ENCODE measurements at regions not wholly inside any gene's neighbourhood (a gene's known extent, or its start where the extent isn't known, plus 50 kb on each side); places are given as distances from the start of the nearest gene placed in this dataset.

DNA sequence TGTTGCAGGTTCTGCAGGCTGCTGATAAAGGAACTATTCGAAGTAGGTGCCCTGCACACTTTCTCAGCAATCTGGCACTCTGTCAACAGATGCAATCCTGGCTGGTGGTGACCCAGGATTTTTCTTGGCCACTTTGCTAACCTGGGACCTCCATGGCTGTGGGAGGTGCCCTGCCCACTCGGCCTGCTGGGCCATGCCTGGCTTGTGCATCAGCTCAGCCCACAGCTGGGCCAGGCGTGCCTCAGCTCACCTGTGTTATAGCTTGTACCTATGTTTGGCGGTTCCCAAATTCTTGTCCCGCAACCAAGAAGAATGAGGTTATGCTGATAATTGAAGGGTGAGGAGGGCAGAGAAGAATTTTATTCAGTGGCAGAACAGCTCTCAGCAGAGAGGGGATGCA, 141.7 kb downstream of the NPY start:
- TF ChIP-seq, protein P1, sequence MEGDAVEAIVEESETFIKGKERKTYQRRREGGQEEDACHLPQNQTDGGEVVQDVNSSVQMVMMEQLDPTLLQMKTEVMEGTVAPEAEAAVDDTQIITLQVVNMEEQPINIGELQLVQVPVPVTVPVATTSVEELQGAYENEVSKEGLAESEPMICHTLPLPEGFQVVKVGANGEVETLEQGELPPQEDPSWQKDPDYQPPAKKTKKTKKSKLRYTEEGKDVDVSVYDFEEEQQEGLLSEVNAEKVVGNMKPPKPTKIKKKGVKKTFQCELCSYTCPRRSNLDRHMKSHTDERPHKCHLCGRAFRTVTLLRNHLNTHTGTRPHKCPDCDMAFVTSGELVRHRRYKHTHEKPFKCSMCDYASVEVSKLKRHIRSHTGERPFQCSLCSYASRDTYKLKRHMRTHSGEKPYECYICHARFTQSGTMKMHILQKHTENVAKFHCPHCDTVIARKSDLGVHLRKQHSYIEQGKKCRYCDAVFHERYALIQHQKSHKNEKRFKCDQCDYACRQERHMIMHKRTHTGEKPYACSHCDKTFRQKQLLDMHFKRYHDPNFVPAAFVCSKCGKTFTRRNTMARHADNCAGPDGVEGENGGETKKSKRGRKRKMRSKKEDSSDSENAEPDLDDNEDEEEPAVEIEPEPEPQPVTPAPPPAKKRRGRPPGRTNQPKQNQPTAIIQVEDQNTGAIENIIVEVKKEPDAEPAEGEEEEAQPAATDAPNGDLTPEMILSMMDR (IDR thresholded peaks at IDR 0.05), result no peak
- TF ChIP-seq POLR2A (IDR thresholded peaks at IDR 0.05), result no peak

Data from thyroid gland (tissue), 4 donors.